Middle frontal gyrus (tissue), 1 donor: ENCODE measurements at regions not wholly inside any gene's neighbourhood (a gene's known extent, or its start where the extent isn't known, plus 50 kb on each side); places are given as distances from the start of the nearest gene placed in this dataset.
"Not testable (repeated sequence)": the region's sequence is repeated elsewhere in the genome, so short reads cannot be mapped to it uniquely, and the experiment has no call there.

Experiments used
- DNase-seq: peaks from one replicate; pipeline ENCODE4 v3.0.0-alpha.2; 2015; ENCODE audit warnings: low spot score; ENCODE audit errors: extremely low spot score

DNA sequence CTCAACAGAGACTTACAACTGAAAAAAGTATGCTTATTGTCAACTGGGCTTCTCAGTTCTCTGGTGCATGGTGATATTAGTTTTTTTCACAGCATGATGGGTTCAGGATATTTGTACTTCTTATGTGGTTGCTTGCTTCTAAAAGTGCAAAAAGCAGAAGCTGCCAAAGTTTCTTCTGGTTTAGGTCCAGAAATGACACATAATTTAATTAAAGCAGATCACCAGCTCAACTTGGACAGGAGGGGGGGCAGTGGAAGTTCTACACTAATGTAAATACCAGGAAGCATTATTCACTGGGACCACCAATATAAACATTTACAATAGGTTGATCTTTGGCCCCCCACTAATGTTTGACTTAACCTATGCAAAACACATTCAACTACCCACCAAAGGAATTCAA is 354.8 kb upstream of the BRINP3 start:
- no peak for DNase-seq

- DNase-seq, result no peak
Observed at GRCh38 chr1:190835658-190836057, 358.0 kb upstream of the BRINP3 start.

GRCh38 chr1:190837200-190837599 is 359.5 kb upstream of the BRINP3 start:
- not testable (repeated sequence) for DNase-seq

GRCh38 chr1:190837888-190838287 is 360.2 kb upstream of the BRINP3 start:
- no peak for DNase-seq

- DNase-seq, result no peak
Observed at GRCh38 chr1:190847166-190847565, 369.5 kb upstream of the BRINP3 start.

- no peak for DNase-seq
Observed at GRCh38 chr1:190849346-190849745, 371.7 kb upstream of the BRINP3 start.

GRCh38 chr1:190852611-190853010 is 374.9 kb upstream of the BRINP3 start:
- DNase-seq, result no peak

- no peak for DNase-seq
Observed at GRCh38 chr1:190858140-190858539, 380.5 kb upstream of the BRINP3 start.

DNA sequence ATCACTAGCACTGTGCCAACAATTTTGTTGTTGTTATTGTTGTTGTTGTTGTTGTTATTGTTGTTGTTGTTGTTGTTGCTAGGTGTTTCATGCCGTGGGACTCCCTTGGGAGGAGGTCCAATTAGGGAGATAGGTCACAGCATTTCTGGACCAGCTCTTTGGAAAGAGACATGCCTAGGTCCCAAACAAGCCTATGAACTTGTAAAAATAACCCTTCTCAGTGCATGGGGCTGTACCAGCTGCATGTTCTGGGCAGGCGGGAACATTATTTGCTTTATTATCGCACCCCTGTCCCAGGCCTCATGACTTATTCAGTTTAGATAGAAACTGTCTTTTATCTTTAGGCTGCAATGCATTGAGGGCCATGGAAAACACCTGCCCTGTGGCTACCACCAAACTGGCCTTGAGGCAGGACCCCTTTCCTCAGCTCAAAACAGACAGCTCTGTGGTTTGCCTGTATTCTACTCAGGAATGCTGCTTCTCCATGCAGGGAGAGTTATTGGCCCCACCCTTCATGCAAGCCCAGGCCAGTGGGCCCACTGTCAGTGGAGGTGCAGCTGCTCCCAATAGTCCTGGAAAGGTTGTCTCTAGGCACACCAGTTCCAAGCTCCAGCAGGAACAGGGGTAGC is 386.5 kb upstream of the BRINP3 start:
- DNase-seq, result no peak

GRCh38 chr1:190880352-190880751 is 402.7 kb upstream of the BRINP3 start:
- no peak for DNase-seq

DNA sequence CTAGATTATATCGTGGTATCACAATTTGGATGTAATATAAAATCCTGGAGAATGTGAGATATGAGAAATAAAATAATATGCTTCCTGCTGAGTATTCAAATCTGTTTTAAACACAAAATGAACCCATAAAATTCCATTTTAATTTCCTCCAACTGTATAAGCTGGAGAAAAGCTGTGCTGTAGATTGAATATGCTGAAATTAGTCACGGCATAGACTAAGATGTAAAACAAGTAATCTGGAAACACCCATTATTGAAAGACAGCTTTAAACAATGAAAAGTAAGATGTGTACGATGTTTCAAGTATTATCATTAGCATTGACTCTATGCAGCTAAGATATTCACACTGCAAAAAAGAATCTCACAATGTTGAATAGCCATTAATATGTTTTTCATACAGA is 403.4 kb upstream of the BRINP3 start:
- DNase-seq, result no peak

GRCh38 chr1:190897233-190897632 is 419.6 kb upstream of the BRINP3 start:
- no peak for DNase-seq

- DNase-seq, result no peak
Observed at GRCh38 chr1:190904091-190904695, 426.5 kb upstream of the BRINP3 start.

DNA sequence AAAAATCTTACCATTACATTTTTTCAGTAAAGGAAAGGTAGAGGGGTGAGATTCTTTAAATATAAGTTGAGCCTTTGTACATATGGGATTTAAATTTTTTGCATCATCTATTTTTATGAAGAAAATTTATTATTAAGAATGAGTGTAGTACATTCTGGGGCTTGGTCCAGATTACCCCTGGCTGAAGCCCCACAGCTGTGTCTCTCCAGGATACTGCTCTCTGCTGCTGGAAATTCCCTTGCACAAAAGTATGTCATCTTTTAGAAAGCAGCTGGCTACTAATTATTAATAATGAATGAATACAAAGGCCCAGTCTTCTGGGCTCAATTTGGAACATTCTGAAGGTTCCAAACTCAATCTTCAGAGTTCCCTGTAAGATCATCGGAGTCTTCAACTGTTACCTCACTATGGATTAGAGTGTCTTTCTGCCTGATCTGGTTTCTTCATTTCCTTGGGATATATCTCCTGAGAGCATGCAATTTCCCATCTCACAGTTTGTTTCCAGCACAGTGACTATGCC is 428.6 kb upstream of the BRINP3 start:
- no peak for DNase-seq

DNA sequence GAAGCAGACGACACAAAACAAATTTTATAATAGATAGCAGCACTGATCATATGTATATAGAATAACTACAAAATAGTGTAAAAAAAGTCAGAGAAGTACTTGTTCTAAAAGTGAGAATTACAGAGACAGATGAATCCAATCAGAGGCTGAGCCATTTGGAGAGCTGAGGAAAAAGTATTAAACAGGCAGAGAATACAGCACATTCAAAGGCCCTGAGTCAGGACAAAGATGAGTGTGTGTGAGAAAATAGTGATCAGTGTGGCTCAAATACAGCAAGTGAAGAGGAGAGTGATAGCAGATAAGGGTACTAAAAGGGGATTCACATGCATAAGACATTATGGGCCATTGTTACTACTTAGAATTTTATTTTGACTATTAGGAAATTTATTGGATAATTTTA is 430.6 kb upstream of the BRINP3 start:
- DNase-seq, result no peak

GRCh38 chr1:190908691-190909090 is 431.0 kb upstream of the BRINP3 start:
- no peak for DNase-seq

DNA sequence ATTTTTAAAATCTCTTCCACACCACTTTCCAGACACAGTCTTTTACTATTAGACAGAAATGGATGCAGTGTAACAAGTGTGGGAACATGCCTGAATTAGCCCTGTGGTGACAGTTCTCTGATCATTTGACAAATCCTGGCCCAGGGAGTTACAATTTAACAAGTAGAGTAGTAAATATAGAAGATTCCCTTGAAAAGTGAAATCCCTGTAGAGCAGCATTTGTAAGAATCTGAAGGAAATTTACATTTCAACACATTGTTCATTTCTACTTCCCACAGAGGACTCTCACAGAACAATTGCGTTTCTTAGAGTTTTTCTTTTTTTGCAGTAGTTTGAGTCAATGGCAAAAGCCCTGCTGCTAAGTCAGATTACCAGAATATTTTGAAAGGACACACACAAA is 458.3 kb upstream of the BRINP3 start:
- DNase-seq, result no peak

- no peak for DNase-seq
Observed at GRCh38 chr1:190936337-190936736, 458.7 kb upstream of the BRINP3 start.

DNA sequence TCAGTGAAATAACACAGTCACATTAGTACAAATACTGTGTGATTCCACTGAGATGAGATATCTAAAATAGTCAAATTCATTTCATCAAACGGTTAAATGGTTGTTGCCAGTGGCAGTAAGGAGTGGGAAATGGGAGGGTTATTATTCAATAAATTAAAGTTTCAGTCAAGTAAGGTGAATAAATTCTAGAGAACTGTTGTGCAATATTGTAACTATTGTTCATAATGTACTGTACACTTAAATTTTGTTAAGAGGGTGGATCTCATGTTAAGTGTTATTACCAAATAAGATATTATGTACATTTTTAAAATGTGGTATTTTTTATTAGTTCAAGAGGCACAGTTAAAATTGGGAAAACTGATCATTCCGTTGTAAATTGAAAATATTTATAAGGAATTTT is 463.3 kb upstream of the BRINP3 start:
- no peak for DNase-seq

DNA sequence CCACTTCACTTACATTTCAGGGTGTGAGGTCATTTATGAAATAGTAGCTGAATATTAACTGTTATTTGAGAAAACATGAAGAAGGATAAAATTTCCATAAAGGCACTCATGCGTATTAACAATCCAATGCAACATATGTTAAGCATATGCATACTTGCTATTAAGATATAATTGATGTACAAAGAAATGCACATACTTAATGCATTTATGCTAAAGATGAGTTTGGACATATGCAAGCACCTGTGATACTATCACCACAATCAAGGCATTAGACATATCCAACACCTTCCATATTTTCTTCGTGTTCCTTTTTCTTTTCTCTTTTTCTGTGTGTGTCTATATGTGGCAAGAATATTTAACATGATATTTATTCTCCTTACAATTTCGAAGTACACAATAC is 464.8 kb upstream of the BRINP3 start:
- no peak for DNase-seq

DNA sequence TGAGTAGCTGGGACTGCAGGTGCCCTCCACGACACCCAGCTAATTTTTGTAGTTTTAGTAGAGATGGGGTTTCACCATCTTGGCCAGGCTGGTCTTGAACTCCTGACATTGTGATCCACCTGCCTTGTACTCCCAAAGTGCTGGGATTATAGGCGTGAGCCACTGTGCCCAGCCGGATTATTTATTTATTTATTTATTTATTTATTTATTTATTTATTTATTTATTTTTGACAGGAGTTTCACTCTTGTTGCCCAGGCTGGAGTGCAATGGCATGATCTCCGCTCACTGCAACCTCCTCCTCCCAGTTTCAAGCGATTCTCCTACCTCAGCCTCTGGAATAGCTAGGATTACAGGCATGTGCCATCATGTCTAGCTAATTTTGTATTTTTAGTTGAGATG is 466.1 kb upstream of the BRINP3 start:
- DNase-seq, result not testable (repeated sequence)

DNA sequence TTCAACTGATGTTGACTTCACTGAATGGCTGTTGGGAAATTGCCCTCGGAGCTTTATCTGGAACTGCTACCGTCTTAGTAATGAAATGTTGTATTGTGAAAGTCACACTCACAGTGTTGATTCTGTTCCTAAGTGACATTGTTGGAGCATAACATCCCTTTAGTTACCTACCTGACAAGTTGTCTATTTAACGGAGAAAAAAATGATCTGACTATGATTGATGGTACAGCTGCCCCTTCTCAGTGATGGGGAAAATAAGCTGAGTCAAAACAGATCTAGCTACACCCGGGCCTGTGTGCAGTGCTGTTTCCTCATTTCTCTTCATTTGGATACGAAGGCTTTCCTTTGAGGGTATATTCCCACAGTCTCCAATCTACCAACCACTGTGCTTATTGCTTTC is 472.3 kb upstream of the BRINP3 start:
- no peak for DNase-seq

DNA sequence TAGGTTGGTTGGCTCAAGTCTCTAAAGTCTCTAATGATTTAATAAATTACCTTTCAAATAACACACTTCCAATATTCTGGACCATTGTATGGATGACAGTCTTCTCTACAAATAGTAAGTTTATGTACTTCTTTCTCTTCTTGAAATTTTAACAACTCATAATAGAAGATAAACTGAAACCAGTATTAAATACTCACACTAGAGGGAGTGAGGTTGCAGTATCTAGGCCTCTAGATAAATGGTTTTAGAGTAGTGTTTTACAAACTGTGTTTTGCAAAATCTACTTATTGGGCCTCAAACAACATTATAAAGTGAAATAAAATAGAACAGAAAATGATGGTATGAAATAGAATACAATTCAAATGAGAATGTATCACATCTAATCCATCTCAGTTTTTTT is 479.9 kb upstream of the BRINP3 start:
- no peak for DNase-seq
